ENCODE measurements at regions not wholly inside any gene's neighbourhood (a gene's known extent, or its start where the extent isn't known, plus 50 kb on each side); places are given as distances from the start of the nearest gene placed in this dataset.
"Not testable (repeated sequence)": the region's sequence is repeated elsewhere in the genome, so short reads cannot be mapped to it uniquely, and the experiment has no call there.

- H3K27me3 Mint-ChIP-seq; H3K4me1 Mint-ChIP-seq; H3K9me3 ChIP-seq; CTCF ChIA-PET; POLR2A ChIA-PET; H3K9me3 Mint-ChIP-seq; H3K4me3 Mint-ChIP-seq; H3K36me3 ChIP-seq (ENCODE audit: control insufficient read depth in 2 of 2, extremely low read depth in 1 of 2, insufficient read depth in 1 of 2, low read length in 1 of 2); DNase-seq; H3K27ac Mint-ChIP-seq; H3K4me3 ChIP-seq (ENCODE audit: control insufficient read depth in 1 of 2, extremely low read depth in 1 of 2, low read length in 1 of 2); H3K27me3 ChIP-seq (replicated peaks in 1 of 2; ENCODE audit: control insufficient read depth in 2 of 2, extremely low read depth in 1 of 2, insufficient read depth in 2 of 2, low read length in 1 of 2); H3K36me3 Mint-ChIP-seq; ATAC-seq (replicated peaks in 1 of 4); H3K4me1 ChIP-seq (ENCODE audit: control insufficient read depth in 1 of 2, extremely low read depth in 1 of 2, insufficient read depth in 2 of 2, low read length in 2 of 2); H3K27ac ChIP-seq (ENCODE audit: low read length): not testable (repeated sequence)
- 91% methylated on average over 27 of the region's 30 CpGs for WGBS (ENCODE audit: insufficient coverage)
Observed at GRCh38 chr3:110440066-110440653, 631.5 kb upstream of the NECTIN3 start.

DNA sequence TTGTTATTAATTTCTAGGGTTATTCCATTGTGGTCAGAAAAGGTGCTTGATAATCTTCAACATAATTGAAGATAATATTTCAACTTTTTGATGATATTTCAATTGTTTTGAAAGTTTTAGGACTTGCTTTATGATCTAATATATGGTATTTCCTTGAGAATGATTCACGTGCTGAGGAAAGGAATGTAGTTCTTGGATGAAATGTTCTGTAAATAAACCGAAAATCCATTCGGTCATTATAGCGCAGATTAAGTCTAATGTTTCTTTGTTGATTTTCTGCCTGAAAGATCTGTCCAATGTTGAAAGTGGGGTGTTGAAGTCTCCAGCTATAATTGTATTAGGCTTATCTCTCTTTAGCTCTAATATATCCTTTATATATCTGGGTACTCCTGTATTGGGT lies 617.5 kb upstream of the NECTIN3 start:
- H3K27ac ChIP-seq (ENCODE audit: low read length): no peak overlapping the region
- no peak overlapping the region for H3K4me3 Mint-ChIP-seq
- ChIA-PET CTCF (no interaction called here), POLR2A (no interaction called here)
- peaks cover 0 to 1% of the 10 kb centered on the region in 2 donors for H3K27me3 Mint-ChIP-seq
- no peak for ATAC-seq (replicated peaks in 1 of 4)
- no peaks in the 10 kb centered on the region for H3K27me3 ChIP-seq (replicated peaks in 1 of 2; ENCODE audit: control insufficient read depth in 2 of 2, extremely low read depth in 1 of 2, insufficient read depth in 2 of 2, low read length in 1 of 2)
- H3K9me3 ChIP-seq: no peaks in the 10 kb centered on the region
- H3K4me3 ChIP-seq (ENCODE audit: control insufficient read depth in 1 of 2, extremely low read depth in 1 of 2, low read length in 1 of 2): no peak overlapping the region
- H3K27ac Mint-ChIP-seq: no peak overlapping the region
- H3K4me1 ChIP-seq (ENCODE audit: control insufficient read depth in 1 of 2, extremely low read depth in 1 of 2, insufficient read depth in 2 of 2, low read length in 2 of 2): no peaks in the 10 kb centered on the region
- no peaks in the 10 kb centered on the region for H3K36me3 ChIP-seq (ENCODE audit: control insufficient read depth in 2 of 2, extremely low read depth in 1 of 2, insufficient read depth in 1 of 2, low read length in 1 of 2)
- no peaks in the 10 kb centered on the region for H3K36me3 Mint-ChIP-seq
- H3K9me3 Mint-ChIP-seq: peaks cover 0 to 7% (median 3%) of the 10 kb centered on the region in 3 donors
- no peak for DNase-seq
- no peaks in the 10 kb centered on the region for H3K4me1 Mint-ChIP-seq
- WGBS (ENCODE audit: insufficient coverage): 100% methylated on average over 1 of the region's 4 CpGs

GRCh38 chr3:110456001-110456400 lies 615.6 kb upstream of the NECTIN3 start:
- no peak overlapping the region for H3K4me3 Mint-ChIP-seq
- Histone ChIP-seq H3K9me3 (no peaks in the 10 kb centered on the region), H3K4me1 (ENCODE audit: control insufficient read depth in 1 of 2, extremely low read depth in 1 of 2, insufficient read depth in 2 of 2, low read length in 2 of 2) (no peaks in the 10 kb centered on the region), H3K27ac (ENCODE audit: low read length) (no peak overlapping the region), H3K36me3 (ENCODE audit: control insufficient read depth in 2 of 2, extremely low read depth in 1 of 2, insufficient read depth in 1 of 2, low read length in 1 of 2) (no peaks in the 10 kb centered on the region), H3K4me3 (ENCODE audit: control insufficient read depth in 1 of 2, extremely low read depth in 1 of 2, low read length in 1 of 2) (no peak overlapping the region), H3K27me3 (replicated peaks in 1 of 2; ENCODE audit: control insufficient read depth in 2 of 2, extremely low read depth in 1 of 2, insufficient read depth in 2 of 2, low read length in 1 of 2) (no peaks in the 10 kb centered on the region)
- ChIA-PET POLR2A (no interaction called here), CTCF (no interaction called here)
- no peaks in the 10 kb centered on the region for H3K36me3 Mint-ChIP-seq
- peaks cover 1 to 5% of the 10 kb centered on the region in 2 donors for H3K27me3 Mint-ChIP-seq
- no CpG with 5 or more reads among the region's 2 CpGs for WGBS (ENCODE audit: insufficient coverage)
- ATAC-seq (replicated peaks in 1 of 4) (no peak), DNase-seq (no peak)
- no peaks in the 10 kb centered on the region for H3K4me1 Mint-ChIP-seq
- no peak overlapping the region for H3K27ac Mint-ChIP-seq
- H3K9me3 Mint-ChIP-seq: peaks cover 0 to 7% (median 3%) of the 10 kb centered on the region in 3 donors

DNA sequence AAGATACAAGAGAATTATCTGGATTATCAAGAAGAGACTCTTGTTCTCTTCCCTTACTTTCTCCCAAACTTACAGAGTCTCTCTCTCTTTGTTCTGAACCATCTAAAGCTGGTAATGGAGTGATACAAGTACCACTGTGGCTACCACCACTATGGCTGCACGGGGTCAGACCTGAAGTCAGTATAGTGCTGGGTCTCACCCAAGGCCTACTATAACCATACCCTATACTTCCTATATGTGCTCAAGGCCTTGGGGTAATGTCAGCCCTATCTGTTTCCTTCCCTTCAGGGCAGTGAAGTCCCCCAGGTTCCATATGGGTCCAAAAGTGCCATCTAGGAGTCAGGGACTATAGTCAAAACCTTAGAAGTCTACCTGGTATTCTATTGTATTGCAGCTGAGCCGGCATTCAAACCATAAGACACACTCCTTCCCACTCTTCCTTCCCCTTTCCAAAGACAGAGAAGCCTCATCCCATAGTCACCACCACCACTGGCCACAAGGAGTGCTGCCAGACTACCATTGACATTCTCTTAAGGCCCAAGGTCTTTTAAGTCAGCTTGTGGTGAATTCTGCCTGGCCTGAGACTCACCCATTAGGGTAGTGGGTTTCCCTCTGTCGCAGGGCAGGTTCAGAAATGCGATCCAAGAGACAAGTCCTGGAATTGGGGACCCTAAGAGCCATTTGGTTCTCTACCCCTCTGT lies 615.0 kb upstream of the NECTIN3 start:
- Mint-ChIP-seq H3K4me1 (no peaks in the 10 kb centered on the region), H3K4me3 (no peak overlapping the region), H3K27me3 (peaks cover 1 to 6% of the 10 kb centered on the region in 2 donors), H3K27ac (no peak overlapping the region), H3K36me3 (no peaks in the 10 kb centered on the region), H3K9me3 (peaks cover 0 to 7% (median 3%) of the 10 kb centered on the region in 3 donors)
- H3K27ac ChIP-seq (ENCODE audit: low read length): no peak overlapping the region
- ATAC-seq (replicated peaks in 1 of 4) (no peak), DNase-seq (no peak)
- H3K4me3 ChIP-seq (ENCODE audit: control insufficient read depth in 1 of 2, extremely low read depth in 1 of 2, low read length in 1 of 2): no peak overlapping the region
- no peaks in the 10 kb centered on the region for H3K9me3 ChIP-seq
- no peaks in the 10 kb centered on the region for H3K36me3 ChIP-seq (ENCODE audit: control insufficient read depth in 2 of 2, extremely low read depth in 1 of 2, insufficient read depth in 1 of 2, low read length in 1 of 2)
- CTCF ChIA-PET: no interaction called here
- no peaks in the 10 kb centered on the region for H3K27me3 ChIP-seq (replicated peaks in 1 of 2; ENCODE audit: control insufficient read depth in 2 of 2, extremely low read depth in 1 of 2, insufficient read depth in 2 of 2, low read length in 1 of 2)
- WGBS (ENCODE audit: insufficient coverage): 64% methylated on average over 4 of the region's 4 CpGs
- H3K4me1 ChIP-seq (ENCODE audit: control insufficient read depth in 1 of 2, extremely low read depth in 1 of 2, insufficient read depth in 2 of 2, low read length in 2 of 2): no peaks in the 10 kb centered on the region
- POLR2A ChIA-PET: no interaction called here

- WGBS (ENCODE audit: insufficient coverage): 79% methylated on average over 3 of the region's 5 CpGs
- no peak overlapping the region for H3K27ac Mint-ChIP-seq
- Histone ChIP-seq H3K9me3 (no peaks in the 10 kb centered on the region), H3K36me3 (ENCODE audit: control insufficient read depth in 2 of 2, extremely low read depth in 1 of 2, insufficient read depth in 1 of 2, low read length in 1 of 2) (no peaks in the 10 kb centered on the region), H3K4me3 (ENCODE audit: control insufficient read depth in 1 of 2, extremely low read depth in 1 of 2, low read length in 1 of 2) (no peak overlapping the region), H3K27ac (ENCODE audit: low read length) (no peak overlapping the region), H3K27me3 (replicated peaks in 1 of 2; ENCODE audit: control insufficient read depth in 2 of 2, extremely low read depth in 1 of 2, insufficient read depth in 2 of 2, low read length in 1 of 2) (no peaks in the 10 kb centered on the region), H3K4me1 (ENCODE audit: control insufficient read depth in 1 of 2, extremely low read depth in 1 of 2, insufficient read depth in 2 of 2, low read length in 2 of 2) (no peaks in the 10 kb centered on the region)
- no peak for ATAC-seq (replicated peaks in 1 of 4)
- H3K4me3 Mint-ChIP-seq: no peak overlapping the region
- H3K9me3 Mint-ChIP-seq: peaks cover 0 to 7% (median 3%) of the 10 kb centered on the region in 3 donors
- ChIA-PET POLR2A (no interaction called here), CTCF (no interaction called here)
- H3K27me3 Mint-ChIP-seq: peaks cover 1 to 6% of the 10 kb centered on the region in 2 donors
- no peaks in the 10 kb centered on the region for H3K4me1 Mint-ChIP-seq
- no peak for DNase-seq
- no peaks in the 10 kb centered on the region for H3K36me3 Mint-ChIP-seq
Observed at GRCh38 chr3:110457508-110457907, 614.1 kb upstream of the NECTIN3 start.

DNA sequence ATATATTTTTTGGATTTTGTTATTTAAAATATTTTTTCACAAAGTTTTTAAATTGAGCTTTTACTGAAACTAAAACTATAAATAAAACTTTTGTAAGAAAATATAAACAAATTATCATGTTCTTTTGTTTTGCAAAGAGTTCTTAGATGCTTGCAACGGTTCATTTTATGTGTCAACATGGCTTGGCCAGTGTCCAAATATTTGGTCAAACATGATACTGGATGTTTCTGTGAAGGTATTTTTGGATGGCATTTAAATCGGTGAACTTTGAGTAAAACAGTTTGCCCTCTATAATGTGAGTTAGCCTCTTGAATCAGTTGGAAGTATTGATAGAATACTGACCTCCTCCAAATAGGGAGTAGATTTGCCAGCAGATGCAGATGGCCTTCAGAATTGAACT lies 612.6 kb upstream of the NECTIN3 start:
- no peak for DNase-seq
- ATAC-seq (replicated peaks in 1 of 4): no peak
- peaks cover 1 to 6% of the 10 kb centered on the region in 2 donors for H3K27me3 Mint-ChIP-seq
- 71% methylated on average over 1 of the region's 2 CpGs for WGBS (ENCODE audit: insufficient coverage)
- peaks cover 0 to 7% (median 3%) of the 10 kb centered on the region in 3 donors for H3K9me3 Mint-ChIP-seq
- no peak overlapping the region for H3K27ac Mint-ChIP-seq
- H3K4me3 Mint-ChIP-seq: no peak overlapping the region
- H3K36me3 ChIP-seq (ENCODE audit: control insufficient read depth in 2 of 2, extremely low read depth in 1 of 2, insufficient read depth in 1 of 2, low read length in 1 of 2): no peaks in the 10 kb centered on the region
- no peaks in the 10 kb centered on the region for H3K36me3 Mint-ChIP-seq
- H3K4me1 Mint-ChIP-seq: no peaks in the 10 kb centered on the region
- no peaks in the 10 kb centered on the region for H3K4me1 ChIP-seq (ENCODE audit: control insufficient read depth in 1 of 2, extremely low read depth in 1 of 2, insufficient read depth in 2 of 2, low read length in 2 of 2)
- no peak overlapping the region for H3K27ac ChIP-seq (ENCODE audit: low read length)
- no peaks in the 10 kb centered on the region for H3K27me3 ChIP-seq (replicated peaks in 1 of 2; ENCODE audit: control insufficient read depth in 2 of 2, extremely low read depth in 1 of 2, insufficient read depth in 2 of 2, low read length in 1 of 2)
- H3K9me3 ChIP-seq: no peaks in the 10 kb centered on the region
- ChIA-PET CTCF (no interaction called here), POLR2A (no interaction called here)
- H3K4me3 ChIP-seq (ENCODE audit: control insufficient read depth in 1 of 2, extremely low read depth in 1 of 2, low read length in 1 of 2): no peak overlapping the region
